GM12878 (cell line): ENCODE measurements at regions not wholly inside any gene's neighbourhood (a gene's known extent, or its start where the extent isn't known, plus 50 kb on each side); places are given as distances from the start of the nearest gene placed in this dataset.

Experiments used
- POLR2AphosphoS5 ChIP-seq: IDR thresholded peaks from 2 replicates; pipeline ENCODE4 v1.6.1; 2011; ENCODE audit warnings: mild to moderate bottlenecking, low read length, inconsistent platforms
- POU2F2 ChIP-seq: IDR thresholded peaks from 3 replicates; pipeline ENCODE4 v1.6.1; 2011; ENCODE audit warnings: low read depth, mild to moderate bottlenecking, low read length, borderline replicate concordance
- SMAD5 ChIP-seq: IDR thresholded peaks from 2 replicates; pipeline ENCODE4 v1.6.1; 2016; ENCODE audit warnings: antibody characterized with exemption, low read depth
- TAF1 ChIP-seq: IDR thresholded peaks from 2 replicates; pipeline ENCODE4 v1.6.1; 2011; ENCODE audit warnings: mild to moderate bottlenecking, low read depth, low read length, borderline replicate concordance
- USF2 ChIP-seq: IDR thresholded peaks from 2 replicates; pipeline ENCODE4 v1.6.1; 2011; ENCODE audit warnings: low read depth, low read length, improper control_type of control experiment, borderline replicate concordance

- TF ChIP-seq TAF1, result no peak
- no peak for TF ChIP-seq POU2F2
- no peak for TF ChIP-seq USF2
- TF ChIP-seq POLR2AphosphoS5, result no peak
- TF ChIP-seq SMAD5, result no peak
Measured at GRCh38 chr12:82109243-82109642, 248.9 kb downstream of the CCDC59 start.
